ENCODE measurements at regions not wholly inside any gene's neighbourhood (a gene's known extent, or its start where the extent isn't known, plus 50 kb on each side); places are given as distances from the start of the nearest gene placed in this dataset.
A peak's percentile ranks its signal among the peaks of the same experiment; 100 is the strongest.
"Not testable (repeated sequence)": the region's sequence is repeated elsewhere in the genome, so short reads cannot be mapped to it uniquely, and the experiment has no call there.

DNA sequence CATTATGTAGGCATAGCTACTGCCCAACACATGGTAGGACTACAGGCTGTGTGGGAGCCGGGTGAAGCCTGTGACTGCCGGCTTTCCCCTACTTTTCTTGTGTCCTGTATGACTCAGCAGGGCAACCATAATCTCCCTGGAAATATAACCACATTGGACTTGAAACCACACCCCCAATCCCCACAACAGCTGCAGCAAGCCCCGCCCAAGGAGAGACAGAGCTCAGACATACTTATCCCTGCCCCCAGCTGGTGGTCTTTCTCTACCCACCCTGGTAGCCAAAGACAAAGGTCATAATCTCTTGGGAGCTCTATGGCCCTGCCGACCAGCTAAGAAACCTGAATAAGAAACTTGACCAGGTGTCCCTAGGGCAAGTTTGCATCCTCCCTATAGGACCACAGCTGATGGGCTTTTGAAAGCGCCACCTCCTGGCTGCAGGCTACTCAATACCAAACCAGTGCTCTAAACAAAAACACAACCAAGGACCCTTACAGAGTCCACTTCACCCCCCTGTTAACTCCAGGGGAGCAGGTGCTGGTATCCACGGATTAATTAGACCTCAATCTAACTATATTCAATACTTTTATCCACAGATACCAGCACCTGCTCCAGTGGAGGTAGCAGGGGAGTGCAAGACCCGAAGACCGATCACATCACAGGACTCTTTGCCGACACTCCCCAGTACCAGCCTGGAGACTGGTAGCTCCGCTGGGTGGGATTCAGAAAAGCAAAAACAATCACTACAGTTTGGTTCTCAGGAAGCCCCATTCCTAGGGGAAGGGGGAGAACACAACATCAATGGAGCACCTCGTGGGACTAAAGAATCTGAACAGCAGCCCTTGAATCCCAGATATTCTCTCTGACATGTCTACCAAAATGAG is 91.2 kb downstream of the IRX5 start:
- intact Hi-C loops (cut with DNase I) = no loop called here
- Histone ChIP-seq H3K27ac (ENCODE audit: low read depth in 1 of 2, low read length in 2 of 2) (no peak overlapping the region), H3K4me3 (ENCODE audit: low read length in 2 of 2) (no peak overlapping the region), H3K36me3 (ENCODE audit: control insufficient read depth in 1 of 2, insufficient read depth in 2 of 2, low read length in 1 of 2) (no peaks in the 10 kb centered on the region), H3K27me3 (ENCODE audit: control insufficient read depth in 1 of 2, insufficient read depth in 2 of 2, low read length in 1 of 2) (no peaks in the 10 kb centered on the region), H3K9me3 (ENCODE audit: control insufficient read depth, low read length) (peaks cover 4% of the 10 kb centered on the region), H3K4me1 (ENCODE audit: control insufficient read depth in 1 of 2, insufficient read depth in 2 of 2, low read length in 2 of 2) (no peaks in the 10 kb centered on the region)
- no peak for DNase-seq
- 51 to 68% methylated on average over 11 of the region's 11 CpGs for WGBS, 2 donors
- ATAC-seq (ENCODE audit: low FRiP score) = no peak

- DNase-seq; H3K27ac ChIP-seq (ENCODE audit: low read depth in 1 of 2, low read length in 2 of 2); H3K27me3 ChIP-seq (ENCODE audit: control insufficient read depth in 1 of 2, insufficient read depth in 2 of 2, low read length in 1 of 2); H3K9me3 ChIP-seq (ENCODE audit: control insufficient read depth, low read length); H3K4me1 ChIP-seq (ENCODE audit: control insufficient read depth in 1 of 2, insufficient read depth in 2 of 2, low read length in 2 of 2); H3K4me3 ChIP-seq (ENCODE audit: low read length in 2 of 2); intact Hi-C loops (cut with DNase I); H3K36me3 ChIP-seq (ENCODE audit: control insufficient read depth in 1 of 2, insufficient read depth in 2 of 2, low read length in 1 of 2); ATAC-seq (ENCODE audit: low FRiP score): not testable (repeated sequence)
Measured at GRCh38 chr16:55027260-55027659, 96.6 kb downstream of the IRX5 start.

- WGBS, 2 donors = 67 to 74% methylated on average over 1 of the region's 1 CpG
Measured at GRCh38 chr16:55029509-55029908, 98.8 kb downstream of the IRX5 start.

GRCh38 chr16:55030944-55031343 is 100.3 kb downstream of the IRX5 start:
- peaks cover 0 to 2% of the 10 kb centered on the region in 2 donors for H3K27me3 ChIP-seq (ENCODE audit: control insufficient read depth in 1 of 2, insufficient read depth in 2 of 2, low read length in 1 of 2)
- DNase-seq (no peak), ATAC-seq (ENCODE audit: low FRiP score) (no peak)
- H3K4me1 ChIP-seq (ENCODE audit: control insufficient read depth in 1 of 2, insufficient read depth in 2 of 2, low read length in 2 of 2) = no peaks in the 10 kb centered on the region
- H3K4me3 ChIP-seq (ENCODE audit: low read length in 2 of 2) = no peak overlapping the region
- no peaks in the 10 kb centered on the region for H3K9me3 ChIP-seq (ENCODE audit: control insufficient read depth, low read length)
- intact Hi-C loops (cut with DNase I) = no loop called here
- H3K36me3 ChIP-seq (ENCODE audit: control insufficient read depth in 1 of 2, insufficient read depth in 2 of 2, low read length in 1 of 2) = no peaks in the 10 kb centered on the region
- 76 to 84% methylated on average over 5 of the region's 5 CpGs for WGBS, 2 donors
- H3K27ac ChIP-seq (ENCODE audit: low read depth in 1 of 2, low read length in 2 of 2) = no peak overlapping the region

More at GRCh38 chr16:55029509-55029908, 98.8 kb downstream of the IRX5 start:
- Histone ChIP-seq H3K36me3 (ENCODE audit: control insufficient read depth in 1 of 2, insufficient read depth in 2 of 2, low read length in 1 of 2) (no peaks in the 10 kb centered on the region), H3K4me3 (ENCODE audit: low read length in 2 of 2) (no peak overlapping the region), H3K27me3 (ENCODE audit: control insufficient read depth in 1 of 2, insufficient read depth in 2 of 2, low read length in 1 of 2) (peaks cover 0 to 2% of the 10 kb centered on the region in 2 donors), H3K27ac (ENCODE audit: low read depth in 1 of 2, low read length in 2 of 2) (no peak overlapping the region), H3K9me3 (ENCODE audit: control insufficient read depth, low read length) (no peaks in the 10 kb centered on the region), H3K4me1 (ENCODE audit: control insufficient read depth in 1 of 2, insufficient read depth in 2 of 2, low read length in 2 of 2) (no peaks in the 10 kb centered on the region)
- intact Hi-C loops (cut with DNase I) = no loop called here
- no peak for ATAC-seq (ENCODE audit: low FRiP score)
- DNase-seq = no peak

GRCh38 chr16:55031481-55031880 is 100.8 kb downstream of the IRX5 start:
- Histone ChIP-seq H3K4me3 (ENCODE audit: low read length in 2 of 2) (no peak overlapping the region), H3K27me3 (ENCODE audit: control insufficient read depth in 1 of 2, insufficient read depth in 2 of 2, low read length in 1 of 2) (peaks cover 0 to 2% of the 10 kb centered on the region in 2 donors), H3K36me3 (ENCODE audit: control insufficient read depth in 1 of 2, insufficient read depth in 2 of 2, low read length in 1 of 2) (no peaks in the 10 kb centered on the region), H3K27ac (ENCODE audit: low read depth in 1 of 2, low read length in 2 of 2) (no peak overlapping the region), H3K4me1 (ENCODE audit: control insufficient read depth in 1 of 2, insufficient read depth in 2 of 2, low read length in 2 of 2) (no peaks in the 10 kb centered on the region), H3K9me3 (ENCODE audit: control insufficient read depth, low read length) (no peaks in the 10 kb centered on the region)
- 68 to 75% methylated on average over 6 of the region's 6 CpGs for WGBS, 2 donors
- ATAC-seq (ENCODE audit: low FRiP score) = no peak
- DNase-seq = no peak
- intact Hi-C loops (cut with DNase I) = no loop called here

DNA sequence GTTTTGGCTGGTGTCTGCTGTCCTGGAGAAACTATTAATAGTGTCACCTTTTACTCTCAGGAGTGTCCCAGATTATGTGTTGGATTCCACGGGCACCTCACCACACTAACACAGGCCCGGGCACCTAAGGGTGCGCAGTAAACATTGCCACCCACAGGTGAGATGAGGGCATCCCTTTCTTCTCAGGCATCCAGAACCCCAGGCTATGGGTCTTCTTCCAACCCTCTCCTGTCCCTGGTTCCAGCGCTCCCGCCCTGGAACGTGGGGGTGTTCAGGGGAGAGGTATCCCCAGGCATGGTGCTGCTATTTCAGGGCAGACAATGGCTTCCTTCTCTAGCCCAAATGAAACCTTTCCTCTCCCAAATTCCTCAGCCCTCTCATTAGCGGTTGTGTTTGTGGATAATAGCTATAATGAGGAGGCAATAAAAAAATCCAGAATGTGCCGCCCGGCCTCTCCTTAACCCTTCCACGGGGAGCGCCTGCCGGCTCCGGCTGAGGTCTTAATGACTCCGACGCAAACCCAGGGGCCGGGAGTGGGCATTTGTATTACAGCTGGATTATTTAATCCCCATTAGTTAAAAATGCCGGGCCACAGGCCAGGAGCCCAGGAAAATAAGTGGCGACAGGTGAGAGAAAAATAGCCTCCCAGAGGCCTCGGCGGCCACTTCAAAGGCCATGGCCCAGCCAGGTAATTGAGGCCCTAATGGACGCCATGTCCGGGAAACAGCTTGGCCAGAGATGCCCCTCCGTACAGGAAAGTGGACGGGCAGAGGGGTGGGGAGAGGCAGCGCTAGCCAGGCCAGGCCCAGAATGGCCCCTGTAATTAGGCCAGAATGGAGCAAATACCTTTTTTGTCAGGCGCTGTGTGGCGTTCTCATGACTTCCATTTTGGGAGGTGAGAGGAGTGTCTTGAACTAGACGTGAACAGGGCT is 102.8 kb downstream of the IRX5 start:
- Histone ChIP-seq H3K4me3 (ENCODE audit: low read length in 2 of 2) (no peak overlapping the region), H3K27ac (ENCODE audit: low read depth in 1 of 2, low read length in 2 of 2) (no peak overlapping the region), H3K27me3 (ENCODE audit: control insufficient read depth in 1 of 2, insufficient read depth in 2 of 2, low read length in 1 of 2) (peaks cover 0 to 2% of the 10 kb centered on the region in 2 donors), H3K36me3 (ENCODE audit: control insufficient read depth in 1 of 2, insufficient read depth in 2 of 2, low read length in 1 of 2) (no peaks in the 10 kb centered on the region), H3K4me1 (ENCODE audit: control insufficient read depth in 1 of 2, insufficient read depth in 2 of 2, low read length in 2 of 2) (no peaks in the 10 kb centered on the region), H3K9me3 (ENCODE audit: control insufficient read depth, low read length) (no peaks in the 10 kb centered on the region)
- DNase-seq = no peak
- no peak for ATAC-seq (ENCODE audit: low FRiP score)
- intact Hi-C loops (cut with DNase I) = no loop called here
- WGBS, 2 donors = 90% methylated on average over 28 of the region's 28 CpGs

GRCh38 chr16:55035029-55035428 is 104.4 kb downstream of the IRX5 start:
- intact Hi-C loops (cut with DNase I) = no loop called here
- WGBS, 2 donors = 41 to 43% methylated on average over 9 of the region's 9 CpGs
- Histone ChIP-seq H3K27me3 (ENCODE audit: control insufficient read depth in 1 of 2, insufficient read depth in 2 of 2, low read length in 1 of 2) (peaks cover 0 to 2% of the 10 kb centered on the region in 2 donors), H3K4me1 (ENCODE audit: control insufficient read depth in 1 of 2, insufficient read depth in 2 of 2, low read length in 2 of 2) (no peaks in the 10 kb centered on the region), H3K36me3 (ENCODE audit: control insufficient read depth in 1 of 2, insufficient read depth in 2 of 2, low read length in 1 of 2) (no peaks in the 10 kb centered on the region), H3K9me3 (ENCODE audit: control insufficient read depth, low read length) (no peaks in the 10 kb centered on the region), H3K4me3 (ENCODE audit: low read length in 2 of 2) (no peak overlapping the region), H3K27ac (ENCODE audit: low read depth in 1 of 2, low read length in 2 of 2) (no peak overlapping the region)
- ATAC-seq (ENCODE audit: low FRiP score) (no peak), DNase-seq (no peak)

GRCh38 chr16:55035956-55036355 is 105.3 kb downstream of the IRX5 start:
- Histone ChIP-seq H3K27ac (ENCODE audit: low read depth in 1 of 2, low read length in 2 of 2) (no peak overlapping the region), H3K36me3 (ENCODE audit: control insufficient read depth in 1 of 2, insufficient read depth in 2 of 2, low read length in 1 of 2) (no peaks in the 10 kb centered on the region), H3K4me1 (ENCODE audit: control insufficient read depth in 1 of 2, insufficient read depth in 2 of 2, low read length in 2 of 2) (no peaks in the 10 kb centered on the region), H3K4me3 (ENCODE audit: low read length in 2 of 2) (no peak overlapping the region), H3K27me3 (ENCODE audit: control insufficient read depth in 1 of 2, insufficient read depth in 2 of 2, low read length in 1 of 2) (no peaks in the 10 kb centered on the region), H3K9me3 (ENCODE audit: control insufficient read depth, low read length) (no peaks in the 10 kb centered on the region)
- intact Hi-C loops (cut with DNase I) = no loop called here
- DNase-seq (peak in 1 of 2 donors; percentile 13), ATAC-seq (ENCODE audit: low FRiP score) (no peak)
- WGBS, 2 donors = 57 to 80% methylated on average over 4 of the region's 4 CpGs
